ENCODE measurements at regions not wholly inside any gene's neighbourhood (a gene's known extent, or its start where the extent isn't known, plus 50 kb on each side); places are given as distances from the start of the nearest gene placed in this dataset.

GRCh38 chr14:97838986-97839385, 1041.8 kb downstream of the VRK1 start:
- TF ChIP-seq REST (IDR thresholded peaks at IDR 0.05; ENCODE audit: borderline replicate concordance) (no peak), CTCF (IDR thresholded peaks at IDR 0.05; ENCODE audit: poor library complexity, severe bottlenecking) (no peak), MXI1 (conservative IDR thresholded peaks at IDR 0.05; ENCODE audit: poor library complexity, severe bottlenecking) (no peak), EZH2 (IDR thresholded peaks at IDR 0.05; ENCODE audit: borderline replicate concordance, insufficient read depth, low read length, poor library complexity, severe bottlenecking) (no peak), EP300 (conservative IDR thresholded peaks at IDR 0.05; ENCODE audit: poor library complexity, severe bottlenecking) (no peak), RAD21 (conservative IDR thresholded peaks at IDR 0.05) (no peak), POLR2AphosphoS5 (IDR thresholded peaks at IDR 0.05) (no peak), SMC3 (conservative IDR thresholded peaks at IDR 0.05; ENCODE audit: poor library complexity) (no peak)

Data from neural cell (in vitro differentiated cells).